ENCODE measurements at regions not wholly inside any gene's neighbourhood (a gene's known extent, or its start where the extent isn't known, plus 50 kb on each side); places are given as distances from the start of the nearest gene placed in this dataset.

- no peak for DNase-seq (ENCODE audit: low spot score)
Observed at GRCh38 chr14:21735639-21736307, 62.2 kb upstream of the OR4E1 start.

GRCh38 chr14:21735200-21735599, 61.6 kb upstream of the OR4E1 start:
- DNase-seq (ENCODE audit: low spot score) = no peak

GRCh38 chr14:21734457-21735074, 60.9 kb upstream of the OR4E1 start:
- DNase-seq (ENCODE audit: low spot score) = peak; percentile 44

GRCh38 chr14:21729703-21730233, 56.1 kb upstream of the OR4E1 start:
- no peak for DNase-seq (ENCODE audit: low spot score)

GRCh38 chr14:21725250-21725649, 51.6 kb upstream of the OR4E1 start:
- no peak for DNase-seq (ENCODE audit: low spot score)

GRCh38 chr14:21724090-21724973, 50.7 kb upstream of the OR4E1 start:
- DNase-seq (ENCODE audit: low spot score) = no peak

GRCh38 chr14:21723431-21724045, 49.9 kb upstream of the OR4E1 start:
- DNase-seq (ENCODE audit: low spot score) = peak; percentile 81
